HL-60 (cell line): ENCODE measurements at regions not wholly inside any gene's neighbourhood (a gene's known extent, or its start where the extent isn't known, plus 50 kb on each side); places are given as distances from the start of the nearest gene placed in this dataset.

Experiments
- DNase-seq, 2 experiments: peaks; one replicate each; pipeline ENCODE4 v3.0.0-alpha.2; 2010 to 2020; ENCODE audit warnings: low read depth in 1 of 2, low spot score in 1 of 2
- H3K27ac ChIP-seq: fragments of 250-450 bp; sonication (Bioruptor Pico); replicated peaks from 2 replicates; pipeline ENCODE4 v1.5.1; 2020; ENCODE audit warnings: mild to moderate bottlenecking, moderate library complexity
- H3K27me3 ChIP-seq: fragments of 250-450 bp; sonication (Bioruptor Pico); 2 replicates; pipeline ENCODE4 v1.5.1; 2021; ENCODE audit warnings: mild to moderate bottlenecking, moderate library complexity; ENCODE audit not compliant: insufficient read depth, poor library complexity, severe bottlenecking
- H3K4me3 ChIP-seq: replicated peaks from 2 replicates; pipeline ENCODE4 v1.5.1; 2011; ENCODE audit warnings: mild to moderate bottlenecking, control low read depth, low read length; ENCODE audit not compliant: insufficient read depth
- CTCF ChIP-seq: IDR thresholded peaks from one replicate; pipeline ENCODE4 v1.5.1; 2011; ENCODE audit warnings: low read length, control low read depth, inconsistent platforms; ENCODE audit not compliant: insufficient read depth
- GABPA ChIP-seq: IDR thresholded peaks from 2 replicates; pipeline ENCODE4 v1.6.1; 2012; ENCODE audit warnings: low read depth
- POLR2AphosphoS5 ChIP-seq: IDR thresholded peaks from 2 replicates; pipeline ENCODE4 v1.6.1; 2012; ENCODE audit warnings: low read depth
- SPI1 ChIP-seq: IDR thresholded peaks from 2 replicates; pipeline ENCODE4 v1.6.1; 2012; ENCODE audit warnings: low read depth, mild to moderate bottlenecking, borderline replicate concordance
- TF ChIP-seq, protein P1 (sequence below): IDR thresholded peaks from 2 replicates; pipeline ENCODE4 v1.6.1; 2012; ENCODE audit warnings: low read depth; ENCODE audit not compliant: insufficient replicate concordance

DNA sequence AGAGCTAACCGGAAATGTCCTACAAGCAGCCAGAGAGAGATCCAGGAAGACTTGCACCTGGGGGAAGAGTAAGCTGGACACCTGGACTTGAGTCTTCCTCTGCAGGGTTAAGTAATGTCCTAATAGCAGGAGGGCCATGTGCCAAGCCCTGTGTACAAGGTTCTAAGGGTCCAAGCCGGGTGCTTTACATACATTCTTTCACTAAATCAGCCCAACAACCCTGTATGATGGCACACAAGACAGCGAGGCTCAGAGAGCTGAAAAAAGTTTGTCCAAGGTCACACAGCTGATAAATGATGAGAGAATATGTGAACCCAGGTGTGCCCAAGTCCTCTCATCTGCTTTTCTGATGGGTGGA, 215.1 kb upstream of the CDYL start:
- no peak overlapping the region for H3K27ac ChIP-seq
- H3K27me3 ChIP-seq: no peaks in the 10 kb centered on the region
- DNase-seq: no peak
- H3K4me3 ChIP-seq: no peak overlapping the region
- TF ChIP-seq GABPA (no peak), POLR2AphosphoS5 (no peak), SPI1 (no peak), CTCF (no peak)
- TF ChIP-seq, protein P1, sequence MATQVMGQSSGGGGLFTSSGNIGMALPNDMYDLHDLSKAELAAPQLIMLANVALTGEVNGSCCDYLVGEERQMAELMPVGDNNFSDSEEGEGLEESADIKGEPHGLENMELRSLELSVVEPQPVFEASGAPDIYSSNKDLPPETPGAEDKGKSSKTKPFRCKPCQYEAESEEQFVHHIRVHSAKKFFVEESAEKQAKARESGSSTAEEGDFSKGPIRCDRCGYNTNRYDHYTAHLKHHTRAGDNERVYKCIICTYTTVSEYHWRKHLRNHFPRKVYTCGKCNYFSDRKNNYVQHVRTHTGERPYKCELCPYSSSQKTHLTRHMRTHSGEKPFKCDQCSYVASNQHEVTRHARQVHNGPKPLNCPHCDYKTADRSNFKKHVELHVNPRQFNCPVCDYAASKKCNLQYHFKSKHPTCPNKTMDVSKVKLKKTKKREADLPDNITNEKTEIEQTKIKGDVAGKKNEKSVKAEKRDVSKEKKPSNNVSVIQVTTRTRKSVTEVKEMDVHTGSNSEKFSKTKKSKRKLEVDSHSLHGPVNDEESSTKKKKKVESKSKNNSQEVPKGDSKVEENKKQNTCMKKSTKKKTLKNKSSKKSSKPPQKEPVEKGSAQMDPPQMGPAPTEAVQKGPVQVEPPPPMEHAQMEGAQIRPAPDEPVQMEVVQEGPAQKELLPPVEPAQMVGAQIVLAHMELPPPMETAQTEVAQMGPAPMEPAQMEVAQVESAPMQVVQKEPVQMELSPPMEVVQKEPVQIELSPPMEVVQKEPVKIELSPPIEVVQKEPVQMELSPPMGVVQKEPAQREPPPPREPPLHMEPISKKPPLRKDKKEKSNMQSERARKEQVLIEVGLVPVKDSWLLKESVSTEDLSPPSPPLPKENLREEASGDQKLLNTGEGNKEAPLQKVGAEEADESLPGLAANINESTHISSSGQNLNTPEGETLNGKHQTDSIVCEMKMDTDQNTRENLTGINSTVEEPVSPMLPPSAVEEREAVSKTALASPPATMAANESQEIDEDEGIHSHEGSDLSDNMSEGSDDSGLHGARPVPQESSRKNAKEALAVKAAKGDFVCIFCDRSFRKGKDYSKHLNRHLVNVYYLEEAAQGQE: no peak

- H3K4me3 ChIP-seq: peak overlapping the region; percentile 15
- no peaks in the 10 kb centered on the region for H3K27me3 ChIP-seq
- peak in 1 of 2 experiments; percentile 34 for DNase-seq
- H3K27ac ChIP-seq: no peak overlapping the region
- TF ChIP-seq GABPA (no peak), SPI1 (peak; percentile 48; the same call in 1 of the 2 replicates)
Measured at GRCh38 chr6:4560221-4561077, 215.8 kb upstream of the CDYL start.

- H3K4me3 ChIP-seq: no peak overlapping the region
- TF ChIP-seq SPI1: no peak
- no peak overlapping the region for H3K27ac ChIP-seq
- H3K27me3 ChIP-seq: no peaks in the 10 kb centered on the region
- DNase-seq: no peak
Measured at GRCh38 chr6:4559281-4559875, 216.8 kb upstream of the CDYL start.

DNA sequence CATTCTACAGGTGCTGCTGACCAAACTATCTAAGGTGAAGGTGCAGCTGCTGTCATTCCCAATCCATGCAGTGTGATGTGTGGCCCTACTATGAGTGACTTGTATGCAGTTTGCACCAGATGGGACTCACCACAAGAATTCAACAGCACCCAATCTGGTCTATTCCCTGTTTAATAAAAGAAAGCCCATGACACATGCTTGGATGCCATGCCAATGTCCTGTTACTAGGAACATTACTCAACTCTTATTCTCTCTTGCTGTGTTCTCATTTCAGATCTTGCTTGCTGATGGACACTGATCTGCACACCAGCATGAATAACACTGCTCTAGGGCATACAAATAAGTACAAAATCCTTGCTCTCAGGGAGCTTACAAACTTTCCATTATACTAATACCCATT, 221.6 kb upstream of the CDYL start:
- DNase-seq: no peak
- no peak for TF ChIP-seq POLR2AphosphoS5
- TF ChIP-seq, protein P1: no peak
- no peak for TF ChIP-seq CTCF
- TF ChIP-seq GABPA: no peak
- TF ChIP-seq SPI1: no peak
- no peak overlapping the region for H3K27ac ChIP-seq
- H3K4me3 ChIP-seq: no peak overlapping the region
- H3K27me3 ChIP-seq: no peaks in the 10 kb centered on the region
